ENCODE measurements at regions not wholly inside any gene's neighbourhood (a gene's known extent, or its start where the extent isn't known, plus 50 kb on each side); places are given as distances from the start of the nearest gene placed in this dataset.
A peak's percentile ranks its signal among the peaks of the same experiment; 100 is the strongest.

DNA sequence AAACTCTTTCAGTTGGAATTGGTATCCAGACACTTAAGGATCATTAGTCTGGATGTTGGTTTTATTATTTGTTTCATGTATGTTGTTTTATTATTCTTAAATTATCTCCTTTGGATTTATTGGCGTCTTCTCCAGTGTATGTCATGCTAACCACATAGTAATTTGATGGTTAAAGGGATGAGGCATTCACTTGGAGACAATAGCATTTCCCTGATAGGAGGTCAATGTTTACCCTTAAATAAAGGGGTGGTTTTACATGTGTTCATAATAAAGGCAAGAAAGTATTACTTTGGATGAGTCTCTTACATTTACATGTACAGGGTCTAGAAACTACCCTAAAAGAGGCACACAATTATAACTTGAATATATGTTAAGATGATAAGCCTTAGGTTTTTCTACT lies 51.2 kb upstream of the RNF144B start:
- H3K4me3 ChIP-seq: no peak overlapping the region
- H3K4me1 ChIP-seq: no peaks in the 10 kb centered on the region
- no peaks in the 10 kb centered on the region for H3K36me3 ChIP-seq
- H3K9me3 ChIP-seq: no peaks in the 10 kb centered on the region
- no peak for DNase-seq
- H3K27me3 ChIP-seq: no peaks in the 10 kb centered on the region
- intact Hi-C loops (cut with DNase I; ENCODE audit: low total_unique reads): no loop called here
- H3K27ac ChIP-seq: no peak overlapping the region
- TF ChIP-seq POLR2A (IDR thresholded peaks at IDR 0.05): no peak
- TF ChIP-seq CTCF (IDR thresholded peaks at IDR 0.05): no peak

- H3K4me3 ChIP-seq: no peak overlapping the region
- no peaks in the 10 kb centered on the region for H3K4me1 ChIP-seq
- TF ChIP-seq POLR2A (IDR thresholded peaks at IDR 0.05): no peak
- H3K27me3 ChIP-seq: no peaks in the 10 kb centered on the region
- H3K27ac ChIP-seq: no peak overlapping the region
- H3K9me3 ChIP-seq: no peaks in the 10 kb centered on the region
- intact Hi-C loops (cut with DNase I; ENCODE audit: low total_unique reads): no loop called here
- no peak for DNase-seq
- H3K36me3 ChIP-seq: no peaks in the 10 kb centered on the region
Measured at GRCh38 chr6:18334251-18334650, 52.9 kb upstream of the RNF144B start.

DNA sequence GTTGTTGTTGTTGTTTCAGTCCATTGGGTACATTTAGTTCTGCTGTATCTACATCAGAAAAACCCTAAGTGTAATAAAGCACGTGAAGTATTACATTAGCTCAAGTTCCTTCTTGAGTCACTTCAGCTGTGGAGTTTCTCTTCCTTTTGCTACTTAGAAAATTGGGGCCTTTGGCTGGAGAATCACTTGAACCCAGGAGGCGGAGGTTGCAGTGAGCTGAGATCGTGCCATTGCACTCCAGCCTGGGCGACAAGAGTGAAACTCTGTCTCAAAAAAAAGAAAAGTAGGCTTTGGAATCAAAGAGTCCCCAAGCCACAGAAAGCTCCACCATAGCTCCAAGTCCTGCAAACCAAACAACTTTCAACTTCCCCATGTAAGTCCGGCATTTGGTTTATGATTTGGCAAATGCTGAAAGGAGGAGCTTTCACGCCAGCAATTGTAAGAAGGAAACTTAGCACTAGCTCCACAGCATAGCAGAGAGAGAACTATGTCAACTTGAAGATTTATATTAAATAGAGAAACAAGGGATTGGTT lies 56.5 kb upstream of the RNF144B start:
- no peak for DNase-seq
- Histone ChIP-seq H3K36me3 (no peaks in the 10 kb centered on the region), H3K4me3 (no peak overlapping the region), H3K27ac (no peak overlapping the region), H3K27me3 (no peaks in the 10 kb centered on the region), H3K4me1 (no peaks in the 10 kb centered on the region), H3K9me3 (no peaks in the 10 kb centered on the region)
- TF ChIP-seq CTCF (IDR thresholded peaks at IDR 0.05) (no peak), POLR2A (IDR thresholded peaks at IDR 0.05) (no peak)
- intact Hi-C loops (cut with DNase I; ENCODE audit: low total_unique reads): no loop called here

- Histone ChIP-seq H3K4me3 (no peak overlapping the region), H3K27me3 (no peaks in the 10 kb centered on the region), H3K4me1 (no peaks in the 10 kb centered on the region), H3K9me3 (no peaks in the 10 kb centered on the region), H3K36me3 (no peaks in the 10 kb centered on the region), H3K27ac (no peak overlapping the region)
- intact Hi-C loops (cut with DNase I; ENCODE audit: low total_unique reads): loop anchor here (5.0 kb wide), 1 partner anchor 173 kb away; no protein-coding TSS in a partner anchor
- DNase-seq: no peak
- no peak for TF ChIP-seq CTCF (IDR thresholded peaks at IDR 0.05)
- TF ChIP-seq POLR2A (IDR thresholded peaks at IDR 0.05): no peak
Measured at GRCh38 chr6:18329776-18330175, 57.4 kb upstream of the RNF144B start.

DNA sequence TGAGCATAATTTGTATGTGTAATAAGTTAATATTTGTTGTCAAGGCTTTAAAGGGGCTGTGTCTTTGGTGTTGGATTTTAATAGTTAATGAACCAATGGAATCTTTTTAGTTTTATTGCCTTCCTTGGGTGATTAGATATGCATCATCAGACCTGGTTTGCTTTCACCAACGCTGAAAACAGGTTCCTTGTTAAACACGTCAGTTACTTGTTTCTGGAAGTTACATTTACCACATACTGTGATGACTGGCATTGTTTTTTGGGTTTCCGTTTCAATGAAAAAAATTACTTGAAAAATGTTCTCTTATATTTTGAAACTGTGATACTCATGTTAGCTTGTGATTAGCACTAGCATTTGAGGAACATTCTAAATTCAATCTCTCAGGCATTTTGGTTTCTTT lies 58.6 kb upstream of the RNF144B start:
- no peak for DNase-seq
- Histone ChIP-seq H3K9me3 (no peaks in the 10 kb centered on the region), H3K4me1 (no peaks in the 10 kb centered on the region), H3K4me3 (no peak overlapping the region), H3K27me3 (no peaks in the 10 kb centered on the region), H3K36me3 (no peaks in the 10 kb centered on the region), H3K27ac (peak overlapping the region; percentile 33 to 46)
- TF ChIP-seq POLR2A (IDR thresholded peaks at IDR 0.05) (no peak), CTCF (IDR thresholded peaks at IDR 0.05) (no peak)
- intact Hi-C loops (cut with DNase I; ENCODE audit: low total_unique reads): loop anchor here (5.0 kb wide), 1 partner anchor 174 kb away; no protein-coding TSS in a partner anchor

GRCh38 chr6:18328070-18328469 lies 59.1 kb upstream of the RNF144B start:
- TF ChIP-seq POLR2A (IDR thresholded peaks at IDR 0.05) (no peak), CTCF (IDR thresholded peaks at IDR 0.05) (no peak)
- DNase-seq: no peak
- no peaks in the 10 kb centered on the region for H3K36me3 ChIP-seq
- H3K4me3 ChIP-seq: no peak overlapping the region
- H3K27ac ChIP-seq: peak overlapping the region; percentile 33 to 46
- H3K9me3 ChIP-seq: no peaks in the 10 kb centered on the region
- no peaks in the 10 kb centered on the region for H3K27me3 ChIP-seq
- no peaks in the 10 kb centered on the region for H3K4me1 ChIP-seq
- intact Hi-C loops (cut with DNase I; ENCODE audit: low total_unique reads): loop anchor here (5.0 kb wide), 1 partner anchor 174 kb away; no protein-coding TSS in a partner anchor
